Suprapubic skin (tissue), 4 donors: ENCODE measurements at regions not wholly inside any gene's neighbourhood (a gene's known extent, or its start where the extent isn't known, plus 50 kb on each side); places are given as distances from the start of the nearest gene placed in this dataset.

Experiments
- DNase-seq, 2 donors: peaks; one replicate each; pipeline ENCODE4 v3.0.0-alpha.2; 2019; ENCODE audit warnings: low spot score in 2 of 2
- H3K27ac ChIP-seq: fragments of 200-600 bp; sonication (generic); one replicate; pipeline ENCODE4 v1.5.1; 2019
- H3K27me3 ChIP-seq: fragments of 200-600 bp; sonication (generic); one replicate; pipeline ENCODE4 v1.5.1; 2019
- H3K36me3 ChIP-seq: fragments of 200-600 bp; sonication (generic); one replicate; pipeline ENCODE4 v1.5.1; 2019
- H3K4me1 ChIP-seq: fragments of 200-600 bp; sonication (generic); one replicate; pipeline ENCODE4 v1.5.1; 2019
- H3K4me3 ChIP-seq: fragments of 200-600 bp; sonication (generic); one replicate; pipeline ENCODE4 v1.5.1; 2019; ENCODE audit warnings: mild to moderate bottlenecking
- H3K9me3 ChIP-seq: fragments of 200-600 bp; sonication (generic); one replicate; pipeline ENCODE4 v1.5.1; 2019
- CTCF ChIP-seq, 2 donors: fragments of 200-600 bp in 1 of 2; fragments of 450-650 bp in 1 of 2; sonication (generic) in 1 of 2; IDR thresholded peaks; one replicate each; pipeline ENCODE4 v1.5.1; 2016 to 2019; ENCODE audit warnings: antibody characterized with exemption in 2 of 2, mild to moderate bottlenecking in 1 of 2, moderate library complexity in 1 of 2
- EP300 ChIP-seq: sonication (generic); formaldehyde crosslinking; IDR thresholded peaks from one replicate; pipeline ENCODE4 v1.6.1; 2017; ENCODE audit warnings: antibody characterized with exemption
- POLR2A ChIP-seq, 2 donors: fragments of 450-650 bp; IDR thresholded peaks; one replicate each; pipeline ENCODE4 v1.6.1; 2017; ENCODE audit warnings: antibody characterized with exemption in 2 of 2, mild to moderate bottlenecking in 2 of 2, moderate library complexity in 2 of 2
- POLR2AphosphoS5 ChIP-seq, 3 donors: sonication (generic); formaldehyde crosslinking; IDR thresholded peaks; one replicate each; pipeline ENCODE4 v1.6.1; 2017; ENCODE audit warnings: antibody characterized with exemption in 3 of 3
- WGBS: methylation state at CpG from one replicate; pipeline ENCODE4 v1.1.5; 2018; 5-methylcytosine and 5-hydroxymethylcytosine counted together

GRCh38 chr2:220228310-220229006 is 601.0 kb downstream of the SLC4A3 start:
- DNase-seq, result no peak
- Histone ChIP-seq H3K4me3 (no peak overlapping the region), H3K36me3 (no peaks in the 10 kb centered on the region), H3K27me3 (no peaks in the 10 kb centered on the region), H3K4me1 (peaks cover 7% of the 10 kb centered on the region), H3K27ac (no peak overlapping the region), H3K9me3 (no peaks in the 10 kb centered on the region)
- 60% methylated on average over 8 of the region's 8 CpGs for WGBS
- no peak for TF ChIP-seq POLR2A (IDR thresholded peaks at IDR 0.05)
- TF ChIP-seq CTCF (IDR thresholded peaks at IDR 0.05), result no peak
- TF ChIP-seq POLR2AphosphoS5 (IDR thresholded peaks at IDR 0.05), result no peak
- no peak for TF ChIP-seq EP300

- 89% methylated on average over 1 of the region's 1 CpG for WGBS
- no peaks in the 10 kb centered on the region for H3K9me3 ChIP-seq
Observed at GRCh38 chr2:220240641-220241040, 613.2 kb downstream of the SLC4A3 start.

GRCh38 chr2:220241423-220241822 is 614.0 kb downstream of the SLC4A3 start:
- Histone ChIP-seq H3K4me1 (no peaks in the 10 kb centered on the region), H3K9me3 (no peaks in the 10 kb centered on the region), H3K4me3 (no peak overlapping the region), H3K36me3 (no peaks in the 10 kb centered on the region), H3K27me3 (no peaks in the 10 kb centered on the region), H3K27ac (no peak overlapping the region)
- TF ChIP-seq POLR2AphosphoS5 (IDR thresholded peaks at IDR 0.05) (no peak), CTCF (IDR thresholded peaks at IDR 0.05) (no peak), EP300 (no peak), POLR2A (IDR thresholded peaks at IDR 0.05) (no peak)
- no peak for DNase-seq
- WGBS, result 74% methylated on average over 2 of the region's 2 CpGs

More at GRCh38 chr2:220240641-220241040, 613.2 kb downstream of the SLC4A3 start:
- H3K36me3 ChIP-seq, result no peaks in the 10 kb centered on the region
- H3K4me1 ChIP-seq, result no peaks in the 10 kb centered on the region
- no peak for DNase-seq
- H3K27ac ChIP-seq, result no peak overlapping the region
- TF ChIP-seq EP300 (no peak), CTCF (IDR thresholded peaks at IDR 0.05) (no peak), POLR2AphosphoS5 (IDR thresholded peaks at IDR 0.05) (no peak), POLR2A (IDR thresholded peaks at IDR 0.05) (no peak)
- no peaks in the 10 kb centered on the region for H3K27me3 ChIP-seq
- no peak overlapping the region for H3K4me3 ChIP-seq

- Histone ChIP-seq H3K27ac (no peak overlapping the region), H3K36me3 (no peaks in the 10 kb centered on the region), H3K4me1 (no peaks in the 10 kb centered on the region), H3K27me3 (no peaks in the 10 kb centered on the region), H3K9me3 (no peaks in the 10 kb centered on the region), H3K4me3 (no peak overlapping the region)
- TF ChIP-seq CTCF (IDR thresholded peaks at IDR 0.05) (no peak), POLR2A (IDR thresholded peaks at IDR 0.05) (no peak), EP300 (no peak), POLR2AphosphoS5 (IDR thresholded peaks at IDR 0.05) (no peak)
- no peak for DNase-seq
Observed at GRCh38 chr2:220243571-220243970, 616.1 kb downstream of the SLC4A3 start.

- TF ChIP-seq POLR2AphosphoS5 (IDR thresholded peaks at IDR 0.05) (no peak), POLR2A (IDR thresholded peaks at IDR 0.05) (no peak), CTCF (IDR thresholded peaks at IDR 0.05) (no peak), EP300 (no peak)
- H3K27me3 ChIP-seq, result no peaks in the 10 kb centered on the region
- DNase-seq, result no peak
- no peak overlapping the region for H3K27ac ChIP-seq
- H3K9me3 ChIP-seq, result no peaks in the 10 kb centered on the region
- no peak overlapping the region for H3K4me3 ChIP-seq
- no peaks in the 10 kb centered on the region for H3K36me3 ChIP-seq
- 68% methylated on average over 1 of the region's 1 CpG for WGBS
- no peaks in the 10 kb centered on the region for H3K4me1 ChIP-seq
Observed at GRCh38 chr2:220246386-220246785, 619.0 kb downstream of the SLC4A3 start.
